Uterus (tissue), 3 donors: ENCODE measurements at regions not wholly inside any gene's neighbourhood (a gene's known extent, or its start where the extent isn't known, plus 50 kb on each side); places are given as distances from the start of the nearest gene placed in this dataset.

Experiments
- DNase-seq, 2 donors: peaks; one replicate each; pipeline ENCODE4 v3.0.0-alpha.2; 2019 to 2020
- H3K27ac ChIP-seq, 2 donors: fragments of 200-600 bp; sonication (generic); 1 replicate in 1 of 2; 2 replicates in 1 of 2; pipeline ENCODE4 v1.5.1; 2016 to 2018
- H3K27me3 ChIP-seq, 2 donors: fragments of 200-600 bp; sonication (generic); one replicate each; pipeline ENCODE4 v1.5.1; 2018 to 2019; ENCODE audit warnings: control low read depth in 1 of 2
- H3K36me3 ChIP-seq, 2 donors: fragments of 200-600 bp; sonication (generic); one replicate each; pipeline ENCODE4 v1.5.1; 2019; ENCODE audit warnings: control low read depth in 1 of 2
- H3K4me1 ChIP-seq, 2 donors: fragments of 200-600 bp; sonication (generic); one replicate each; pipeline ENCODE4 v1.5.1; 2018 to 2019; ENCODE audit warnings: control low read depth in 1 of 2
- H3K4me3 ChIP-seq, 2 donors: fragments of 200-600 bp; sonication (generic); 1 replicate in 1 of 2; 2 replicates in 1 of 2; pipeline ENCODE4 v1.5.1; 2018 to 2019; ENCODE audit warnings: mild to moderate bottlenecking in 1 of 2
- H3K9me3 ChIP-seq, 2 donors: fragments of 200-600 bp; sonication (generic); one replicate each; pipeline ENCODE4 v1.5.1; 2019; ENCODE audit warnings: control low read depth in 1 of 2
- CTCF ChIP-seq, 4 experiments: fragments of 200-600 bp in 2 of 4; fragments of 450-650 bp in 2 of 4; sonication (generic) in 2 of 4; IDR thresholded peaks; one replicate each; pipeline ENCODE4 v1.5.1; 2016 to 2019; ENCODE audit warnings: antibody characterized with exemption in 4 of 4, mild to moderate bottlenecking in 2 of 4, moderate library complexity in 1 of 4
- POLR2A ChIP-seq, 2 donors: fragments of 450-650 bp; IDR thresholded peaks; one replicate each; pipeline ENCODE4 v1.6.1; 2016; ENCODE audit warnings: antibody characterized with exemption in 2 of 2, mild to moderate bottlenecking in 1 of 2, moderate library complexity in 1 of 2
- intact Hi-C: fragments of 100-400 bp; cut with DNase I; formaldehyde crosslinking; loops from one replicate; pipeline ENCODE4 v1.15.1; 2023; ENCODE audit warnings: low total_unique reads
- donor health status: DM: yes; HTN: yes; CAD: no.

- no peak for DNase-seq
- no peaks in the 10 kb centered on the region for H3K36me3 ChIP-seq
- TF ChIP-seq CTCF (IDR thresholded peaks at IDR 0.05), result no peak
- TF ChIP-seq POLR2A (IDR thresholded peaks at IDR 0.05), result no peak
- intact Hi-C loops, result no loop called here
- H3K4me3 ChIP-seq, result no peak overlapping the region
- H3K27ac ChIP-seq, result no peak overlapping the region
- no peaks in the 10 kb centered on the region for H3K27me3 ChIP-seq
- no peaks in the 10 kb centered on the region for H3K9me3 ChIP-seq
- H3K4me1 ChIP-seq, result no peaks in the 10 kb centered on the region
Observed at GRCh38 chr18:1604751-1605150, 700.1 kb downstream of the ADCYAP1 start.

- no peaks in the 10 kb centered on the region for H3K9me3 ChIP-seq
- no peaks in the 10 kb centered on the region for H3K27me3 ChIP-seq
- no peak for DNase-seq
- intact Hi-C loops, result no loop called here
- TF ChIP-seq POLR2A (IDR thresholded peaks at IDR 0.05) (no peak), CTCF (IDR thresholded peaks at IDR 0.05) (no peak)
- H3K4me3 ChIP-seq, result no peak overlapping the region
- H3K4me1 ChIP-seq, result no peaks in the 10 kb centered on the region
- H3K36me3 ChIP-seq, result no peaks in the 10 kb centered on the region
- no peak overlapping the region for H3K27ac ChIP-seq
Observed at GRCh38 chr18:1618364-1618763, 713.7 kb downstream of the ADCYAP1 start.

GRCh38 chr18:1619507-1619906 lies 714.8 kb downstream of the ADCYAP1 start:
- no peak overlapping the region for H3K4me3 ChIP-seq
- intact Hi-C loops, result no loop called here

GRCh38 chr18:1624612-1625011 lies 719.9 kb downstream of the ADCYAP1 start:
- Histone ChIP-seq H3K27me3 (no peaks in the 10 kb centered on the region), H3K36me3 (no peaks in the 10 kb centered on the region), H3K9me3 (no peaks in the 10 kb centered on the region)

More at GRCh38 chr18:1619507-1619906, 714.8 kb downstream of the ADCYAP1 start:
- no peaks in the 10 kb centered on the region for H3K4me1 ChIP-seq
- no peak for DNase-seq
- H3K27me3 ChIP-seq, result no peaks in the 10 kb centered on the region
- no peaks in the 10 kb centered on the region for H3K36me3 ChIP-seq
- TF ChIP-seq POLR2A (IDR thresholded peaks at IDR 0.05) (no peak), CTCF (IDR thresholded peaks at IDR 0.05) (no peak)
- H3K27ac ChIP-seq, result no peak overlapping the region
- H3K9me3 ChIP-seq, result no peaks in the 10 kb centered on the region

GRCh38 chr18:1627494-1627893 lies 722.8 kb downstream of the ADCYAP1 start:
- no peak overlapping the region for H3K4me3 ChIP-seq
- H3K27ac ChIP-seq, result no peak overlapping the region
- DNase-seq, result no peak
- no peaks in the 10 kb centered on the region for H3K27me3 ChIP-seq
- intact Hi-C loops, result no loop called here
- H3K9me3 ChIP-seq, result no peaks in the 10 kb centered on the region
- H3K36me3 ChIP-seq, result no peaks in the 10 kb centered on the region
- TF ChIP-seq POLR2A (IDR thresholded peaks at IDR 0.05) (no peak), CTCF (IDR thresholded peaks at IDR 0.05) (no peak)
- no peaks in the 10 kb centered on the region for H3K4me1 ChIP-seq

More at GRCh38 chr18:1624612-1625011, 719.9 kb downstream of the ADCYAP1 start:
- DNase-seq, result no peak
- Histone ChIP-seq H3K4me1 (no peaks in the 10 kb centered on the region), H3K4me3 (no peak overlapping the region), H3K27ac (no peak overlapping the region)
- no peak for TF ChIP-seq POLR2A (IDR thresholded peaks at IDR 0.05)
- no peak for TF ChIP-seq CTCF (IDR thresholded peaks at IDR 0.05)
- intact Hi-C loops, result no loop called here
